OCI-LY1 (cell line): ENCODE measurements at regions not wholly inside any gene's neighbourhood (a gene's known extent, or its start where the extent isn't known, plus 50 kb on each side); places are given as distances from the start of the nearest gene placed in this dataset.
"Not testable (repeated sequence)": the region's sequence is repeated elsewhere in the genome, so short reads cannot be mapped to it uniquely, and the experiment has no call there.

Experiments used
- H2AFZ ChIP-seq: fragments of 200-600 bp; sonication (generic), shearing (Covaris generic); 2 replicates; pipeline ENCODE4 v1.6.0; 2014; ENCODE audit warnings: antibody characterized with exemption, mild to moderate bottlenecking, low read length
- H3F3A ChIP-seq: fragments of 200-600 bp; sonication (generic), shearing (Covaris generic); 2 replicates; pipeline ENCODE4 v1.6.0; 2014; ENCODE audit warnings: mild to moderate bottlenecking, antibody characterized with exemption, low read length, moderate library complexity; ENCODE audit not compliant: insufficient read depth
- H3K27ac ChIP-seq: fragments of 200-600 bp; sonication (generic); 2 replicates; pipeline ENCODE4 v1.5.1; 2014; ENCODE audit warnings: low read length, mixed run types, mild to moderate bottlenecking, low read depth; ENCODE audit not compliant: poor library complexity, severe bottlenecking
- H3K27me3 ChIP-seq: fragments of 200-600 bp; sonication (generic); 2 replicates; pipeline ENCODE4 v1.6.0; 2014; ENCODE audit warnings: antibody characterized with exemption, mild to moderate bottlenecking, low read length, moderate library complexity; ENCODE audit not compliant: insufficient read depth
- H3K36me3 ChIP-seq: fragments of 200-600 bp; sonication (generic); 2 replicates; pipeline ENCODE4 v1.6.1; 2014; ENCODE audit warnings: mild to moderate bottlenecking, antibody characterized with exemption, low read length, moderate library complexity, mixed read lengths; ENCODE audit not compliant: insufficient read depth
- H3K4me1 ChIP-seq: fragments of 200-600 bp; sonication (generic); 2 replicates; pipeline ENCODE4 v1.5.1; 2014; ENCODE audit warnings: mild to moderate bottlenecking, low read length, moderate library complexity; ENCODE audit not compliant: insufficient read depth, severe bottlenecking
- H3K4me2 ChIP-seq: fragments of 200-600 bp; sonication (generic), shearing (Covaris generic); 2 replicates; pipeline ENCODE4 v1.6.1; 2014; ENCODE audit warnings: low read length
- H3K4me3 ChIP-seq: fragments of 200-600 bp; sonication (generic); 2 replicates; pipeline ENCODE4 v1.5.1; 2014; ENCODE audit warnings: low read length, low read depth, mild to moderate bottlenecking, mixed read lengths; ENCODE audit not compliant: poor library complexity, severe bottlenecking
- H3K79me2 ChIP-seq: fragments of 200-600 bp; shearing (Covaris generic); 2 replicates; pipeline ENCODE4 v1.6.1; 2016; ENCODE audit warnings: mixed run types, low read length, mixed read lengths; ENCODE audit not compliant: insufficient read depth
- H3K9ac ChIP-seq: fragments of 200-600 bp; sonication (generic), shearing (Covaris generic); 2 replicates; pipeline ENCODE4 v1.6.1; 2014; ENCODE audit warnings: mild to moderate bottlenecking, low read length, mixed read lengths
- H3K9me2 ChIP-seq: fragments of 200-600 bp; sonication (generic), shearing (Covaris generic); 2 replicates; pipeline ENCODE4 v1.6.1; 2014; ENCODE audit warnings: low read depth, mild to moderate bottlenecking, low read length, mixed read lengths
- H3K9me3 ChIP-seq: fragments of 200-600 bp; shearing (Covaris generic); 2 replicates; pipeline ENCODE4 v1.6.1; 2014; ENCODE audit warnings: low read length, mixed read lengths
- H4K20me1 ChIP-seq: fragments of 200-600 bp; sonication (generic), shearing (Covaris generic); 2 replicates; pipeline ENCODE4 v1.6.0; 2016; ENCODE audit warnings: mild to moderate bottlenecking, low read length; ENCODE audit not compliant: insufficient read depth
- CTCF ChIP-seq: fragments of 200-600 bp; sonication (generic), shearing (Covaris generic); IDR thresholded peaks from 2 replicates; pipeline ENCODE4 v1.5.1; 2017; ENCODE audit warnings: mild to moderate bottlenecking, antibody characterized with exemption, low read length, moderate library complexity, mixed read lengths
- EZH2 ChIP-seq: fragments of 200-600 bp; sonication (generic), shearing (Covaris generic); IDR thresholded peaks from 2 replicates; pipeline ENCODE4 v1.8.0; 2017; ENCODE audit warnings: borderline replicate concordance, mixed run types, mild to moderate bottlenecking, antibody characterized with exemption, low read length, moderate library complexity, mixed read lengths

DNA sequence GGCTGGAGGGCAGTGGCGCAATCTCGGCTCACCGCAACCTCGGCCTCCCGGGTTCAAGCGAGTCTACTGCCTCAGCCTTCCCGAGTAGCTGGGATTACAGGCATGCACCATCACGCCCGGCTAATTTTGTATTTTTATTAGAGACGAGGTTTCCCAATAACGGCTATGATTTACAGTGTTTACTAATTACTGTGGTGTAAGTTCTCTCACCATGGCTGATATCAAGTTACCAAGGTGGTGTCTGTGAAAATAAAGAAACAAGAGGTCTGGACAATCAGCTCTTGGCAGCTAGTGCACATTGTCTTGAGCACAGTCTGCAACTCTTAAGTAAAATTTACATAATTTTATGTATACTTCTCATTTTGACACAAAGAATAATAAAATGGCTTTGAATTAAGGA, 385.5 kb upstream of the COX7C start:
- Histone ChIP-seq H4K20me1 (no peaks in the 10 kb centered on the region), H3K4me2 (no peak overlapping the region), H3F3A (no peaks in the 10 kb centered on the region), H3K79me2 (no peaks in the 10 kb centered on the region), H3K9me2 (no peaks in the 10 kb centered on the region), H3K9ac (no peak overlapping the region), H3K9me3 (no peaks in the 10 kb centered on the region), H3K27ac (no peak overlapping the region), H3K4me1 (no peaks in the 10 kb centered on the region), H3K36me3 (no peaks in the 10 kb centered on the region), H3K4me3 (no peak overlapping the region), H3K27me3 (no peaks in the 10 kb centered on the region), H2AFZ (no peak overlapping the region)
- TF ChIP-seq EZH2: no peak
- no peak for TF ChIP-seq CTCF

DNA sequence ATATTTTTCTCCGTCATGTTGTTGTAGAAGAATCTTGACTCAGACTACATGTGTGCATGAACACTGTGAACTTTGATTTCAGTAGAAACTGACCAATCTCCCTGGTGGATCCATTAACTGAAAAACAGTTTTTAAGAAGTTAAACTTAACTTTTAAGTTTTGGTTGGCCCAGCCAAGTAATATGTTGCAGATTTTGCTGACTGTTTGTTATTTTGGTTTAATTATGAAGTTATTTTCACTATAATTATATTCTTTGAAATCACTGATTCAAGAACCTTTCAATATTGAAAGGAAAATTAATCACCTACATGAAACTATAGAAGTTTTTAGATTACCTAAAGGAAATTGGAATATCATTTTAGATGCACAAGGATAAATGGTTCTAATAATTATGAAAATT, 373.6 kb upstream of the COX7C start:
- Histone ChIP-seq H3K36me3 (no peaks in the 10 kb centered on the region), H3K27ac (no peak overlapping the region), H3K9me3 (no peaks in the 10 kb centered on the region), H3K27me3 (no peaks in the 10 kb centered on the region), H3K4me3 (no peak overlapping the region), H2AFZ (no peak overlapping the region), H3K9ac (no peak overlapping the region), H3F3A (no peaks in the 10 kb centered on the region), H3K4me2 (no peak overlapping the region), H3K9me2 (no peaks in the 10 kb centered on the region), H4K20me1 (no peaks in the 10 kb centered on the region), H3K4me1 (no peaks in the 10 kb centered on the region), H3K79me2 (no peaks in the 10 kb centered on the region)
- TF ChIP-seq EZH2: no peak
- no peak for TF ChIP-seq CTCF

GRCh38 chr5:86257871-86258270, 359.9 kb upstream of the COX7C start:
- Histone ChIP-seq H3K4me2 (no peak overlapping the region), H3K4me1 (no peaks in the 10 kb centered on the region), H3K79me2 (no peaks in the 10 kb centered on the region), H2AFZ (no peak overlapping the region), H3F3A (no peaks in the 10 kb centered on the region), H3K9me3 (no peaks in the 10 kb centered on the region), H3K27ac (no peak overlapping the region), H4K20me1 (no peaks in the 10 kb centered on the region), H3K4me3 (no peak overlapping the region), H3K27me3 (no peaks in the 10 kb centered on the region), H3K9me2 (no peaks in the 10 kb centered on the region), H3K9ac (no peak overlapping the region), H3K36me3 (no peaks in the 10 kb centered on the region)
- no peak for TF ChIP-seq CTCF
- TF ChIP-seq EZH2: no peak

DNA sequence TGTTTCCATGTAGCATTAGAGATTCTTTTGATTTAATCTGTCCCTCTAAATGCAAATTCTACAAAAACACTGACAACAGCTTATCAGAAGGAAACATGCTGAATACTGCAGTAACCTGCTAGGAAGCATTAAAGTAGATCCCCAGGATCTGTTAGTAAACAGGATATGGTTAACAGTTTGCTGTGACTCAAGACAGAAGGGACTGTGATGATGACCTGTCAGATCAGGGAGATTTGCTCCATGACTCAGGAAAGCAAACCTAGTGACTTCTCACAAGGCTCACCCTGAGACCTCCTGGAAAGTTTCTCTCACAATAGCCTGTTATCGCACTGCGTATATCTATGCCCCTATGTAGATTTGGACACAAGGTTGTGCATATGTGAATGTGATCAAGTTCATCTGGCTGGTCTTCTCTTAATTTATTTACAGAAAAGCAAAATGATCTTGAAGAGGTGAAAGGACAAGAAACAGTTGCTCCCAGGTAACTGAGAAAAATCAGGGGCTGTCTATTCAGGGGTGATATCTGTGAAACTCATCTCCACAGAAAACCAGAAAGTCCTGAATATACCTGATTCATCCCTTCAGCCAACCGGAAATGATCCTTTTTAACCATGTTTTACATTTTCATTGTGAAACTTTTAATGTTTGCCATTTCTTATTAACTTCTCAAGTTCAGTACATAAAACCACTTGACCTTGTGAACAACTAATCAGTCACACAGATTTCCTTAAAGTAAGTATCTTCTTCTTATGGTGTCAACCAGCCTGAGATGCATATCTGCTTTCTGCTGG, 333.1 kb upstream of the COX7C start:
- H3K9ac ChIP-seq, H3K79me2 ChIP-seq, H3K9me3 ChIP-seq, H3F3A ChIP-seq, H4K20me1 ChIP-seq, H3K4me2 ChIP-seq, H3K9me2 ChIP-seq, H3K4me1 ChIP-seq, H2AFZ ChIP-seq, H3K27me3 ChIP-seq, H3K27ac ChIP-seq, H3K4me3 ChIP-seq, H3K36me3 ChIP-seq: not testable (repeated sequence)

DNA sequence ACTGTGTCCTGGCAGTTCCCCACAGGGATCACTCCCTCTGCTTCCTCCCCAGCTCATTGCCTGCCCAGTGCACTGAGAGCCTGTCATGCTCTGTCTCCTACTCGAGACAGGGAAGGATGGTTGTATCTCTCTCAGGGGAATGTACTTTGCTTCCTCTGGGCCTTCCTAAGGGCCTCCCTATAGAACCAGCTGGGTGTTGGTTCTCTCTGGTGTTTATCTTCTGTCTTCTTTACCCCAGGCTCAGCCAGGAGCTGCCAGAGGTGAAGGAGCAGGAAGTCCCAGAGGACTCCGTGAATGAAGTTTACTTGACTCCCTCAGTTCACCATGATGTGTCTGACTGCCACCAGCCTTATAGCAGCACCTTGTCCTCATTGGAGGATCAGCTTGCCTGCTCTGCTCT, 330.3 kb upstream of the COX7C start:
- not testable (repeated sequence) for H3F3A ChIP-seq, H3K36me3 ChIP-seq, H2AFZ ChIP-seq, H3K27me3 ChIP-seq, H3K9me3 ChIP-seq, H3K9ac ChIP-seq, H3K27ac ChIP-seq, H3K4me1 ChIP-seq, H3K4me3 ChIP-seq, H3K4me2 ChIP-seq, H3K9me2 ChIP-seq, H4K20me1 ChIP-seq, H3K79me2 ChIP-seq
